ENCODE measurements at regions not wholly inside any gene's neighbourhood (a gene's known extent, or its start where the extent isn't known, plus 50 kb on each side); places are given as distances from the start of the nearest gene placed in this dataset.

DNA sequence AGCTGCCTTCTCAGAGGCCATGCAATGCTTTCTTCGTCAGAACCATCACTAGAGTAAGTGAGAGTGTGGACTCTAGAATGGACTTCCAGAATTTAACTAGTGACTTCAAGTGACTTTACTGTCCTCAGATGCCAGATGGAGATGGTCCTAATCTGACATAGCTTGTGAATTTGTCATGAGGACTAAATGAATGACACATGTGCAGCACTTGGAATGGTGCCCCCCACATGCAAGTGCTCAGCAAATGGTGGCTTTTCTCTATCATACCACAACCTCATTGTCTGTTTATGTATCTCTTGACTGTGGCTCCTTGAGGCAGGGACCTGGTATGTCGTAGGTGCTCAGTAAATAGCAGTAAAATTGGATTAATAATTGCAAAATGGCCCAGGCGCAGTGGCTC, 91.6 kb upstream of the STX18 start:
- Histone ChIP-seq H3K4me3 (ENCODE audit: low read depth, low read length) (no peak overlapping the region), H3K4me2 (ENCODE audit: low read length) (no peak overlapping the region), H3K79me2 (no peaks in the 10 kb centered on the region), H3K9me3 (ENCODE audit: control insufficient read depth, low read length) (no peaks in the 10 kb centered on the region), H3K27ac (no peak overlapping the region), H3K36me3 (ENCODE audit: control insufficient read depth, insufficient read depth, low read length) (no peaks in the 10 kb centered on the region), H3K4me1 (no peaks in the 10 kb centered on the region), H3K27me3 (ENCODE audit: control insufficient read depth, insufficient read depth, low read length) (no peaks in the 10 kb centered on the region), H3K9ac (no peak overlapping the region), H2AFZ (no peak overlapping the region)
- TF ChIP-seq, protein P1, sequence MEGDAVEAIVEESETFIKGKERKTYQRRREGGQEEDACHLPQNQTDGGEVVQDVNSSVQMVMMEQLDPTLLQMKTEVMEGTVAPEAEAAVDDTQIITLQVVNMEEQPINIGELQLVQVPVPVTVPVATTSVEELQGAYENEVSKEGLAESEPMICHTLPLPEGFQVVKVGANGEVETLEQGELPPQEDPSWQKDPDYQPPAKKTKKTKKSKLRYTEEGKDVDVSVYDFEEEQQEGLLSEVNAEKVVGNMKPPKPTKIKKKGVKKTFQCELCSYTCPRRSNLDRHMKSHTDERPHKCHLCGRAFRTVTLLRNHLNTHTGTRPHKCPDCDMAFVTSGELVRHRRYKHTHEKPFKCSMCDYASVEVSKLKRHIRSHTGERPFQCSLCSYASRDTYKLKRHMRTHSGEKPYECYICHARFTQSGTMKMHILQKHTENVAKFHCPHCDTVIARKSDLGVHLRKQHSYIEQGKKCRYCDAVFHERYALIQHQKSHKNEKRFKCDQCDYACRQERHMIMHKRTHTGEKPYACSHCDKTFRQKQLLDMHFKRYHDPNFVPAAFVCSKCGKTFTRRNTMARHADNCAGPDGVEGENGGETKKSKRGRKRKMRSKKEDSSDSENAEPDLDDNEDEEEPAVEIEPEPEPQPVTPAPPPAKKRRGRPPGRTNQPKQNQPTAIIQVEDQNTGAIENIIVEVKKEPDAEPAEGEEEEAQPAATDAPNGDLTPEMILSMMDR (IDR thresholded peaks at IDR 0.05), result no peak

DNA sequence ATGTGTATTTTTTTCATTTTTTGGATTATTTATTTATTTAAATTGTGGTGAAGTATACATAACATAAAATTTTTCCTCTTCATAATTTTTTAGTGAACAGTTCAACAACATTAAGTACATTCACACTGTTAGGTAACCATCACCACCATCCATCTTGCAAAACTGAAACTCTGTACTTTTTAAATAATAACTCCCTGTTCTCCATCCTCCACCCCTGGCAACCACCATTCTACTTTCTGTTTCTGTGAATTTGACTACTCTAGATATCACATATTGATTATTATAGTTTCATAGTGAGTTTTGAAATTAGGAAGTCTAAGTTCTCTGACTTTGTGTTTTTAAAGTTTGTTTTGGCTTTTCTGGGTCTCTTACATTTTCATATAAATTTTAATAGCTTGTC, 89.3 kb upstream of the STX18 start:
- H3K27me3 ChIP-seq (ENCODE audit: control insufficient read depth, insufficient read depth, low read length), result no peaks in the 10 kb centered on the region
- H3K4me1 ChIP-seq, result no peaks in the 10 kb centered on the region
- no peaks in the 10 kb centered on the region for H3K36me3 ChIP-seq (ENCODE audit: control insufficient read depth, insufficient read depth, low read length)
- H3K79me2 ChIP-seq, result no peaks in the 10 kb centered on the region
- TF ChIP-seq, protein P1 (IDR thresholded peaks at IDR 0.05), result no peak
- no peak overlapping the region for H3K4me3 ChIP-seq (ENCODE audit: low read depth, low read length)
- no peaks in the 10 kb centered on the region for H3K9me3 ChIP-seq (ENCODE audit: control insufficient read depth, low read length)
- no peak overlapping the region for H2AFZ ChIP-seq
- no peak overlapping the region for H3K9ac ChIP-seq
- no peak overlapping the region for H3K4me2 ChIP-seq (ENCODE audit: low read length)
- no peak overlapping the region for H3K27ac ChIP-seq

DNA sequence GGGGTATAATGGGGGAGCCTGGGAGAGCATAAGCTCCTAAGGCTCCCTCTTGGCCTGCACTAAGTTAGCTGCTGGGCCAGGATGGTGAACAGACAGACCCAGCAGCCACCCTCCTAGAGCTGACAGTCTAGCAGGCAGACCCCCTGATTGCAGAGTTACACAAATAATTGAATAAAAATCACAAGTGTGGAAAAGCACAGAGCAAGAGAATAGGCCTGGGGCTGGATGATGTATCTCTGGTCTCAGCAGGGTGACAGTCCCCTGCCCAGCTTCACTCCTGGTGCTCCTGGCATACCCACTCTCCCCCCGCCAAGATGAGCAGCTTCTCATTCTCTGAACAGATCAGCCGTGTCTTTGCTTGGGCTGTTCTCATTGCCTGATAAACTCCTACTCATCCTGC, 86.1 kb upstream of the STX18 start:
- Histone ChIP-seq H3K79me2 (no peaks in the 10 kb centered on the region), H3K4me2 (ENCODE audit: low read length) (no peak overlapping the region), H3K4me3 (ENCODE audit: low read depth, low read length) (no peak overlapping the region), H3K4me1 (no peaks in the 10 kb centered on the region), H3K27me3 (ENCODE audit: control insufficient read depth, insufficient read depth, low read length) (no peaks in the 10 kb centered on the region), H3K27ac (no peak overlapping the region), H3K9ac (no peak overlapping the region), H3K36me3 (ENCODE audit: control insufficient read depth, insufficient read depth, low read length) (no peaks in the 10 kb centered on the region), H3K9me3 (ENCODE audit: control insufficient read depth, low read length) (no peaks in the 10 kb centered on the region), H2AFZ (no peak overlapping the region)
- TF ChIP-seq, protein P1 (IDR thresholded peaks at IDR 0.05), result no peak

DNA sequence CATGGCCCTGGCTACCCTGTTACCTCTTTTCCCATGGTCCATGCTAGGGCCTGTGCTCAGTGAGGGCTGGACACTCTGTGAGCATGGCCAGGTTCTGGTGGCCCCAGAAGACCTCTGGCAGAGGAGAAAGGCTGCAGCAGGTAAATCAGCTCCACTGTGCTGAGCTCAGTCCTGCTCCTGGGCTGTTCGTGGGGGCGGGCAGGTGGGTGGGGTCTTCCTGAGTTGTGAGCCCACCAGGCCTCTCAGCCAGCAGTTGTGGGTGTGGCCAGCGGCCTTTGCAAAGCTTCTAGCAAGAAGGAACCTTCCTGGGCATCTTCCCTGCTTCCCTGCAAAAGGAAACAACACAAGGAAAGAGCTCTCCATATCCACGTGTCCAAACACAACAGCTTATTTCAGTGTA, 85.3 kb upstream of the STX18 start:
- Histone ChIP-seq H3K36me3 (ENCODE audit: control insufficient read depth, insufficient read depth, low read length) (no peaks in the 10 kb centered on the region), H3K9me3 (ENCODE audit: control insufficient read depth, low read length) (no peaks in the 10 kb centered on the region), H3K79me2 (no peaks in the 10 kb centered on the region), H3K9ac (no peak overlapping the region), H3K27ac (no peak overlapping the region), H3K4me1 (no peaks in the 10 kb centered on the region), H3K4me3 (ENCODE audit: low read depth, low read length) (no peak overlapping the region), H2AFZ (no peak overlapping the region), H3K4me2 (ENCODE audit: low read length) (no peak overlapping the region), H3K27me3 (ENCODE audit: control insufficient read depth, insufficient read depth, low read length) (no peaks in the 10 kb centered on the region)
- TF ChIP-seq, protein P1 (IDR thresholded peaks at IDR 0.05), result no peak

DNA sequence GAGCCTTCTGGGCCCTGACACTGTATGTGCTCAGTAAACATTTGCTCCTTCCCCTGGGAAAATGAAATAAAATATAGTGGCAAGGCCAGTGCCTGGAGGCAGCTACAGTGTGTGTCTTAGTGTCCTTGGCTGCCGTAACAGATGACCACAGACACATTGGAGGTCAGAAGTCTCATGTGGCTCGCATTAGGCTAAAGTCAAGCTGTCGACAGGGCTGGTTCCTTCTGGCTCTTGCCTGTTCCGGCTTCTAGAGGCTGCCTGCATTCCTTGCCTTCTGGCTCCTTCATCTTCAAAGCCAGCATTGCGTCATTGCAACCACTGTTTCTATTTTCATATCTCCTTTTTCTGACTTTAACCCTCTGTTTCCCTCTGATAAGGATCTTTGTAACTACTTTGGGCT, 83.6 kb upstream of the STX18 start:
- no peak overlapping the region for H3K9ac ChIP-seq
- no peak overlapping the region for H2AFZ ChIP-seq
- no peak overlapping the region for H3K27ac ChIP-seq
- H3K27me3 ChIP-seq (ENCODE audit: control insufficient read depth, insufficient read depth, low read length), result no peaks in the 10 kb centered on the region
- H3K79me2 ChIP-seq, result no peaks in the 10 kb centered on the region
- no peaks in the 10 kb centered on the region for H3K36me3 ChIP-seq (ENCODE audit: control insufficient read depth, insufficient read depth, low read length)
- H3K4me2 ChIP-seq (ENCODE audit: low read length), result no peak overlapping the region
- TF ChIP-seq, protein P1 (IDR thresholded peaks at IDR 0.05), result no peak
- no peak overlapping the region for H3K4me3 ChIP-seq (ENCODE audit: low read depth, low read length)
- no peaks in the 10 kb centered on the region for H3K4me1 ChIP-seq
- H3K9me3 ChIP-seq (ENCODE audit: control insufficient read depth, low read length), result no peaks in the 10 kb centered on the region
